NCI-H82 (cell line): ENCODE measurements at regions not wholly inside any gene's neighbourhood (a gene's known extent, or its start where the extent isn't known, plus 50 kb on each side); places are given as distances from the start of the nearest gene placed in this dataset.
A peak's percentile ranks its signal among the peaks of the same experiment; 100 is the strongest.

ENCODE experiments used
- DNase-seq: peaks from one replicate; lab custom pipeline; 2025; lab: John Stamatoyannopoulos, UW

- DNase-seq: no peak
Measured at GRCh38 chr4:126935801-126936200, 697.0 kb upstream of the INTU start.

GRCh38 chr4:126937342-126937741 lies 695.4 kb upstream of the INTU start:
- DNase-seq: no peak

GRCh38 chr4:126937846-126938422 lies 694.8 kb upstream of the INTU start:
- no peak for DNase-seq

GRCh38 chr4:126939401-126939800 lies 693.4 kb upstream of the INTU start:
- DNase-seq: no peak

GRCh38 chr4:126947536-126947935 lies 685.2 kb upstream of the INTU start:
- peak; percentile 18 for DNase-seq

- peak; percentile 81 for DNase-seq
Measured at GRCh38 chr4:126954537-126955291, 678.0 kb upstream of the INTU start.

- DNase-seq: no peak
Measured at GRCh38 chr4:126955292-126956183, 677.2 kb upstream of the INTU start.

GRCh38 chr4:126956184-126956897 lies 676.4 kb upstream of the INTU start:
- no peak for DNase-seq

GRCh38 chr4:126957556-126957955 lies 675.2 kb upstream of the INTU start:
- no peak for DNase-seq

GRCh38 chr4:126957987-126958386 lies 674.8 kb upstream of the INTU start:
- no peak for DNase-seq

GRCh38 chr4:126958482-126958881 lies 674.3 kb upstream of the INTU start:
- no peak for DNase-seq

GRCh38 chr4:126959056-126959745 lies 673.6 kb upstream of the INTU start:
- no peak for DNase-seq

- no peak for DNase-seq
Measured at GRCh38 chr4:126960760-126961159, 672.0 kb upstream of the INTU start.

- no peak for DNase-seq
Measured at GRCh38 chr4:126961661-126962060, 671.1 kb upstream of the INTU start.

GRCh38 chr4:126965877-126966276 lies 666.9 kb upstream of the INTU start:
- no peak for DNase-seq

GRCh38 chr4:126969360-126970235 lies 663.2 kb upstream of the INTU start:
- DNase-seq: no peak

GRCh38 chr4:126973201-126973600 lies 659.6 kb upstream of the INTU start:
- DNase-seq: no peak

- no peak for DNase-seq
Measured at GRCh38 chr4:126976850-126977632, 655.7 kb upstream of the INTU start.

GRCh38 chr4:126986005-126986404 lies 646.8 kb upstream of the INTU start:
- no peak for DNase-seq

GRCh38 chr4:126986828-126987227 lies 645.9 kb upstream of the INTU start:
- no peak for DNase-seq
